HG03575 (cell line): ENCODE measurements at regions not wholly inside any gene's neighbourhood (a gene's known extent, or its start where the extent isn't known, plus 50 kb on each side); places are given as distances from the start of the nearest gene placed in this dataset.
"Not testable (repeated sequence)": the region's sequence is repeated elsewhere in the genome, so short reads cannot be mapped to it uniquely, and the experiment has no call there.

ENCODE experiments used
- ATAC-seq: cut with Tn5 transposase; IDR thresholded peaks from one replicate; pipeline ENCODE4 v1.9.1; 2021; ENCODE audit not compliant: unreplicated experiment, insufficient number of reproducible peaks, low FRiP score; ENCODE audit errors: extremely low read depth

- no peak for ATAC-seq
These were observed 118.1 kb downstream of the HNRNPD start for GRCh38 chr4:82255657-82256056.

- ATAC-seq: no peak
These were observed 124.7 kb downstream of the HNRNPD start for GRCh38 chr4:82248903-82249632.

- no peak for ATAC-seq
These were observed 126.2 kb downstream of the HNRNPD start for GRCh38 chr4:82247629-82248028.

- ATAC-seq: no peak
These were observed 126.6 kb downstream of the HNRNPD start for GRCh38 chr4:82247171-82247570.

- ATAC-seq: no peak
These were observed 132.3 kb downstream of the HNRNPD start for GRCh38 chr4:82241534-82241933.

- ATAC-seq: no peak
These were observed 133.4 kb downstream of the HNRNPD start for GRCh38 chr4:82240410-82240809.

GRCh38 chr4:82237142-82237541, 136.6 kb downstream of the HNRNPD start:
- not testable (repeated sequence) for ATAC-seq

GRCh38 chr4:82235346-82235745, 138.4 kb downstream of the HNRNPD start:
- no peak for ATAC-seq

- ATAC-seq: no peak
These were observed 140.9 kb downstream of the HNRNPD start for GRCh38 chr4:82232891-82233290.

- ATAC-seq: no peak
These were observed 142.0 kb downstream of the HNRNPD start for GRCh38 chr4:82231806-82232205.

GRCh38 chr4:82230306-82230705, 143.5 kb downstream of the HNRNPD start:
- ATAC-seq: no peak

GRCh38 chr4:82225030-82225429, 148.8 kb downstream of the HNRNPD start:
- ATAC-seq: no peak

GRCh38 chr4:82223715-82224114, 150.1 kb downstream of the HNRNPD start:
- no peak for ATAC-seq

GRCh38 chr4:82219346-82219745, 154.4 kb downstream of the HNRNPD start:
- ATAC-seq: no peak

GRCh38 chr4:82217986-82218715, 155.6 kb downstream of the HNRNPD start:
- ATAC-seq: no peak

GRCh38 chr4:82216219-82216618, 157.6 kb downstream of the HNRNPD start:
- ATAC-seq: no peak

- no peak for ATAC-seq
These were observed 158.0 kb downstream of the HNRNPD start for GRCh38 chr4:82215800-82216199.

GRCh38 chr4:82215039-82215438, 158.8 kb downstream of the HNRNPD start:
- ATAC-seq: no peak

GRCh38 chr4:82213485-82214417, 160.0 kb downstream of the HNRNPD start:
- no peak for ATAC-seq
